ENCODE measurements at regions not wholly inside any gene's neighbourhood (a gene's known extent, or its start where the extent isn't known, plus 50 kb on each side); places are given as distances from the start of the nearest gene placed in this dataset.

GRCh38 chr14:96723946-96724345, 73.2 kb upstream of the VRK1 start:
- TF ChIP-seq CTCF (IDR thresholded peaks at IDR 0.05) (no peak), POLR2A (IDR thresholded peaks at IDR 0.05) (no peak)
